ENCODE measurements at regions not wholly inside any gene's neighbourhood (a gene's known extent, or its start where the extent isn't known, plus 50 kb on each side); places are given as distances from the start of the nearest gene placed in this dataset.
"Not testable (repeated sequence)": the region's sequence is repeated elsewhere in the genome, so short reads cannot be mapped to it uniquely, and the experiment has no call there.

DNA sequence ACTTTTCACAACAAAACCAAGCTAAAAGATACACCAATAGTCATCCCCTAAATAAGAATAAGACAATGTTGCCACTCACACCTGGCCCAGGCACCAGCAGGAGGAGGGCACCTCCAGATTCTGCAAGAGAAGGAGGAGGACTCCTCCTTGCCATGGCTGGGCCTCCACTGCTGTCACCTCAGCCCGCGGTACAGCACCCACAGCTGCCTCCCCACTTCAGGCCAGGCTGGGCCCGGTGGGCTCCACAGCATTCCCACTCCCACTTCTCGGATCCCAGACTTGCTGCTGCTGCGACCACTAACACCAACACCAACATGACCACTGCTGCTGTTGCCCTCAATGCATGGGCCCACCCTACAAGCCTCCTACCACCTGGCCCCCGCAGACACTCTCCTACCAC is 95.3 kb upstream of the POTED start:
- not testable (repeated sequence) for H3K27me3 Mint-ChIP-seq (ENCODE audit: low read depth); H3K36me3 Mint-ChIP-seq (ENCODE audit: insufficient read depth in 2 of 2); H3K9me3 Mint-ChIP-seq; H3K4me3 Mint-ChIP-seq; DNase-seq; ATAC-seq (replicated peaks in 1 of 2); H3K4me1 Mint-ChIP-seq (ENCODE audit: low read depth); H3K27ac Mint-ChIP-seq

DNA sequence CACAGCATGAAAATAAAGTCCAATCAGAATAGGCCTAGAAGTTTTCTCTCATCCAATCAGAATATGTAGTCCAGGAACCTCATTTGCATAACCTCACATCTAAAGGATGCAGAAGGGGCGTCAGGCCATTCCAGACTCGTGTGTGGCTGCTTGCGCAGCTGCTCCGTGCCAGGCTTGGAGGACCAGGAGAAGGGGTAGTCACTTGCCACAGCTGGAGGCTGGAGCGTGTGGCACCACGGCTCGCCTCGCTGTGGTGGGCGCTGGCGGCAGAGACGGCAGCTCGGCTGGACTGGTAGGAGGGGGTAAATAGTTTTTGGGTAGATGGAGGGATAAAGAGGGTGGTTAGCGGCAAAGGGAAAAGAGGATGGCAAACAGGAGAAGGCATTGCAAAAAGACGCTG is 93.6 kb upstream of the POTED start:
- not testable (repeated sequence) for H3K27me3 Mint-ChIP-seq (ENCODE audit: low read depth); H3K27ac Mint-ChIP-seq; H3K4me3 Mint-ChIP-seq; H3K9me3 Mint-ChIP-seq; H3K4me1 Mint-ChIP-seq (ENCODE audit: low read depth); ATAC-seq (replicated peaks in 1 of 2); DNase-seq; H3K36me3 Mint-ChIP-seq (ENCODE audit: insufficient read depth in 2 of 2)

DNA sequence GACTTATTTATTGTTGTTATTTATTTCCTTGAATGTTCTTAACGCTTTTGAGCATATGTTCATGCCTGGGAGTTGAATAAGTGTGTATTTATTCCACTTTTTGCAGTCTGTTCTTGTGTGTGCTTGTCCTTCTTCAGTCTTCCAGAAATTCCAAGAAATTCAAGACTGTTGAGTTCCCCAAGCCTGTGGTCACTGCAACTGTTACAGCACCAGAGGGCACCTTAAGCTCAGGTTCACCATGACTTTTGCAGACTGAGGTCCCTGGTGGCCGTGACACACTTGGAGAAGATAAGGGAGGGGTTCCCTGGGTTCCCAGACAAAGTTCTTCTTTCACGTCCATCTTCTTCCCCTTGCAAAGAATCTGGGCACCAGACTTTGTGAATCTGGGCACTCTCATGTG is 89.6 kb upstream of the POTED start:
- H3K27me3 Mint-ChIP-seq (ENCODE audit: low read depth); H3K4me3 Mint-ChIP-seq; H3K27ac Mint-ChIP-seq; H3K9me3 Mint-ChIP-seq; H3K4me1 Mint-ChIP-seq (ENCODE audit: low read depth); DNase-seq; ATAC-seq (replicated peaks in 1 of 2); H3K36me3 Mint-ChIP-seq (ENCODE audit: insufficient read depth in 2 of 2): not testable (repeated sequence)

DNA sequence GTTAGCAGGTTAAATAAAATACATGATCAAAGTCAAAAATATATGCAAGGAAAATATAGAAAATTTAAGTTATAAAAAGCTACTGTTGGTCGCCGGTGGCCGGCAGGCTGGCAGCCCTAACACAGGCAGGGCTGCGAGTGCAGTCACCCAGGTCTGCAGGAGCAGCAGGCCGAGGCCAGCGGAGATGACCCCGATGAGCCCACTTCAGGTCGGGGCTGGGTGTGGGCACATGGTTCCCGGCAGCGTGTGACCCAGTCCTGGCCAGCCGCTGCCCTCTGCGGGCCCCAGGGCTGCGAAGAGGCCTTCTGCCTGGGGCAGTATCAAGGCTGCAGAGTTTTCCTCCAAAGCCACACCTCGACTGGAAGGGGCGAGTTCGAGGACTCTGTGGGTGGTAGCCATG is 84.6 kb upstream of the POTED start:
- H3K27ac Mint-ChIP-seq; H3K27me3 Mint-ChIP-seq (ENCODE audit: low read depth); H3K9me3 Mint-ChIP-seq; H3K4me3 Mint-ChIP-seq; H3K4me1 Mint-ChIP-seq (ENCODE audit: low read depth); DNase-seq; H3K36me3 Mint-ChIP-seq (ENCODE audit: insufficient read depth in 2 of 2); ATAC-seq (replicated peaks in 1 of 2): not testable (repeated sequence)

DNA sequence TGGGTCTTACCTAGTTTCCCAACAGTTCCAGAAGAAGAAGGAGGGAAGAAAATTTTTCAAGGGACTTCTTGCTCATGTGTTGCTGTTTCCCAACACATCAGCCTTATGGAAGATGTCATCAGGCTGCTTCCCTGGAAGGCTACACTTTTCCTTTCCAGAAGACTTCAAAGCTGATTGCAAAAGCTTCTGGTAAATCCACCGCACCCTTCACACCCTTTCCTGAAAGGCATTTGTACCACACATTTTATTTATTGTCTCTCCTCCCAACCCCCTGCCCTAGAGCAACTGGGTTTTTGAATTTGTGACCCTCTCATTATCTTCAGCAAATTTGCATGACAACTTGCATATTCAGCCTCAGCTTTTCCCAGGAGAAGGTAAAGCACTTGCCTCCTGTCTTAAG is 80.5 kb upstream of the POTED start:
- DNase-seq; H3K27ac Mint-ChIP-seq; H3K9me3 Mint-ChIP-seq; H3K4me1 Mint-ChIP-seq (ENCODE audit: low read depth); ATAC-seq (replicated peaks in 1 of 2); H3K27me3 Mint-ChIP-seq (ENCODE audit: low read depth); H3K4me3 Mint-ChIP-seq; H3K36me3 Mint-ChIP-seq (ENCODE audit: insufficient read depth in 2 of 2): not testable (repeated sequence)

DNA sequence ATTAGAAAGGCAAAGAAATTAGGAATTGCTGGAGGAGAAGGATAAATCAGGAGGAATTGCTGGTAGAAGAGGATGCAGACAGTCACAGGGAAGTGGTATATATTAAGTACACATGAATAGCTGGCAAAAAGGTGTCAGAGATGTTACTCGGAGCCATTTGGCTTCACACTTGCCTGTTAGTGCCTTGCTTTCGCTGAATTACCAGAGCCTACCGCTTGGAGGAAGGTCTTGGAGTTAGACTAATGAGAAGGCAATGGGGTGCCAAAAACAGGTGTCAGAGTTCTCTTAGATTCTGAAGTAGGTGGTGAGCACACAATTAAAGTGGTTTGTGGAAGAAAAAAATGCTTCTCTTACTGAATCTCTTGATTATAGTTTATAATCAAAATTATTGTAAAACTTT is 79.9 kb upstream of the POTED start:
- not testable (repeated sequence) for H3K27ac Mint-ChIP-seq; H3K4me3 Mint-ChIP-seq; H3K27me3 Mint-ChIP-seq (ENCODE audit: low read depth); H3K36me3 Mint-ChIP-seq (ENCODE audit: insufficient read depth in 2 of 2); DNase-seq; ATAC-seq (replicated peaks in 1 of 2); H3K4me1 Mint-ChIP-seq (ENCODE audit: low read depth); H3K9me3 Mint-ChIP-seq

DNA sequence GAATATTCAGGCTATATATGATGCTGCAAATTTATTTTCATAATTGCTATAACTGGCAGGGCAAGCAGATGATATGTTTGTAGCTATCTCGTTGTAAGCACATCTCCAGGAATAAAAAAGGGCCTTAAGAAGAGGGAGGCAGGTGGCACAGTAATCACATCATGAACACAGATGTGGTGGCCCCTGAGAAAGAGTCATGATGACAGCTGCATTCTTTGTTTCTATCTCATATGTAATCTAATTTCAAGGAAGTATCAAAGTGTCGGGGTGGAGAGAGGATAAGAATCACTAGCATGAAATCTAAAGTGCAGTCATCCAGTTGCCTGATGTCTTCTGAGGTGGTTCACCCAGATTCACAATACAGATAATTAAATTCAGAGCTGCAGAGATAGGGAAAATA is 78.9 kb upstream of the POTED start:
- H3K4me3 Mint-ChIP-seq; H3K4me1 Mint-ChIP-seq (ENCODE audit: low read depth); H3K9me3 Mint-ChIP-seq: not testable (repeated sequence)

DNA sequence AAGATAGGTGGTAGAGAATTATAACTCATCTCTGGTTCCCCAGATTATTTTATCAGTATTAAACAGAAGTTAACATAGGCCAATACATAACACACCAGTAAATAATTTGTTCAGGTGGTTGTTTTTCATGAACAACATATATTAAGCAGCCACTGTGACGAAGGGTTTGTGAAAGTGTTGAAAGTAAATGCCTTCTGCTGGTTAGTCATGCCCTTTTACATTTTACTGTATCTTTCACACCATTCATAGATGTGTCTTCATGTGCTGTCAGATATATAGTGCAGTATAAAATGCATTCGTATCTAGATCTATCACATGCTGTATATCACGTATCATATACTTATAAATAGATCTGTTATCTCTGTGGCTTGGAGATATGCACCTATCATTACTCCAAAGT is 66.1 kb upstream of the POTED start:
- not testable (repeated sequence) for ATAC-seq (replicated peaks in 1 of 2); H3K4me3 Mint-ChIP-seq; H3K36me3 Mint-ChIP-seq (ENCODE audit: insufficient read depth in 2 of 2); H3K27ac Mint-ChIP-seq; H3K27me3 Mint-ChIP-seq (ENCODE audit: low read depth); DNase-seq; H3K9me3 Mint-ChIP-seq
- peaks cover 10% of the 10 kb centered on the region for H3K4me1 Mint-ChIP-seq (ENCODE audit: low read depth)

More for the DNA sequence above, 78.9 kb upstream of the POTED start:
- DNase-seq; H3K36me3 Mint-ChIP-seq (ENCODE audit: insufficient read depth in 2 of 2); ATAC-seq (replicated peaks in 1 of 2); H3K27ac Mint-ChIP-seq; H3K27me3 Mint-ChIP-seq (ENCODE audit: low read depth): not testable (repeated sequence)

DNA sequence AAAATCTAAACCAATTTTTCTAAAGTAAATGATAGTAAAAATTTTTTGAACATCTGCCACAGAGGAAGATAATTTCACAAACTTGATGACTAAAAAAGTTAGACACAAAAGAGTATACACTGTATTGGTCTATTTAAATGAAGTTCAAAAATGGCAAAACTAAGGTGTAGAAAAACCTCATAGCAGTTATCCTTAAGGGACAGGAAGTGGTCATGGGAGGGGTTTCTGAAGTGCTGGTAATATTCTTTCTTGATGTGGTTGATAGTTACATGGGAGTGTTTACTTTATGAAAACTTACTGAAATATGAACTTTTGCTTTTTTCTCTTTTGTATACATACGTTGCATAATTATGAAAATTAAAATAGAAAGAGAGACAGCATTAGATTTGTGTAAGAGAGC is 64.1 kb upstream of the POTED start:
- not testable (repeated sequence) for H3K9me3 Mint-ChIP-seq; DNase-seq; H3K4me3 Mint-ChIP-seq; H3K36me3 Mint-ChIP-seq (ENCODE audit: insufficient read depth in 2 of 2); H3K27me3 Mint-ChIP-seq (ENCODE audit: low read depth); H3K27ac Mint-ChIP-seq
- H3K4me1 Mint-ChIP-seq (ENCODE audit: low read depth): peaks cover 10% of the 10 kb centered on the region
- ATAC-seq (replicated peaks in 1 of 2): peak; percentile 58 to 71

Data from activated T-cell treated with anti-CD3 and anti-CD28 coated beads, Interleukin-2, amount 50 U/mL, for 72 hours (primary cell).